ENCODE measurements at regions not wholly inside any gene's neighbourhood (a gene's known extent, or its start where the extent isn't known, plus 50 kb on each side); places are given as distances from the start of the nearest gene placed in this dataset.

GRCh38 chr15:37619358-37620042, 314.9 kb upstream of the TMCO5A start:
- Histone ChIP-seq H3K27ac (no peak overlapping the region), H3K4me1 (no peaks in the 10 kb centered on the region), H3K36me3 (no peaks in the 10 kb centered on the region), H3K27me3 (no peaks in the 10 kb centered on the region), H3K4me3 (no peak overlapping the region), H3K9me3 (no peaks in the 10 kb centered on the region)
- TF ChIP-seq POLR2A (IDR thresholded peaks at IDR 0.05), result no peak
- TF ChIP-seq, protein P1, sequence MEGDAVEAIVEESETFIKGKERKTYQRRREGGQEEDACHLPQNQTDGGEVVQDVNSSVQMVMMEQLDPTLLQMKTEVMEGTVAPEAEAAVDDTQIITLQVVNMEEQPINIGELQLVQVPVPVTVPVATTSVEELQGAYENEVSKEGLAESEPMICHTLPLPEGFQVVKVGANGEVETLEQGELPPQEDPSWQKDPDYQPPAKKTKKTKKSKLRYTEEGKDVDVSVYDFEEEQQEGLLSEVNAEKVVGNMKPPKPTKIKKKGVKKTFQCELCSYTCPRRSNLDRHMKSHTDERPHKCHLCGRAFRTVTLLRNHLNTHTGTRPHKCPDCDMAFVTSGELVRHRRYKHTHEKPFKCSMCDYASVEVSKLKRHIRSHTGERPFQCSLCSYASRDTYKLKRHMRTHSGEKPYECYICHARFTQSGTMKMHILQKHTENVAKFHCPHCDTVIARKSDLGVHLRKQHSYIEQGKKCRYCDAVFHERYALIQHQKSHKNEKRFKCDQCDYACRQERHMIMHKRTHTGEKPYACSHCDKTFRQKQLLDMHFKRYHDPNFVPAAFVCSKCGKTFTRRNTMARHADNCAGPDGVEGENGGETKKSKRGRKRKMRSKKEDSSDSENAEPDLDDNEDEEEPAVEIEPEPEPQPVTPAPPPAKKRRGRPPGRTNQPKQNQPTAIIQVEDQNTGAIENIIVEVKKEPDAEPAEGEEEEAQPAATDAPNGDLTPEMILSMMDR (IDR thresholded peaks at IDR 0.05), result no peak
- no peak for DNase-seq

GRCh38 chr15:37625576-37625975, 308.9 kb upstream of the TMCO5A start:
- H3K9me3 ChIP-seq, result no peaks in the 10 kb centered on the region
- DNase-seq, result no peak
- H3K36me3 ChIP-seq, result no peaks in the 10 kb centered on the region
- TF ChIP-seq POLR2A (IDR thresholded peaks at IDR 0.05), result no peak
- TF ChIP-seq, protein P1 (IDR thresholded peaks at IDR 0.05), result no peak
- no peaks in the 10 kb centered on the region for H3K4me1 ChIP-seq
- no peak overlapping the region for H3K27ac ChIP-seq
- no peaks in the 10 kb centered on the region for H3K27me3 ChIP-seq
- H3K4me3 ChIP-seq, result no peak overlapping the region

DNA sequence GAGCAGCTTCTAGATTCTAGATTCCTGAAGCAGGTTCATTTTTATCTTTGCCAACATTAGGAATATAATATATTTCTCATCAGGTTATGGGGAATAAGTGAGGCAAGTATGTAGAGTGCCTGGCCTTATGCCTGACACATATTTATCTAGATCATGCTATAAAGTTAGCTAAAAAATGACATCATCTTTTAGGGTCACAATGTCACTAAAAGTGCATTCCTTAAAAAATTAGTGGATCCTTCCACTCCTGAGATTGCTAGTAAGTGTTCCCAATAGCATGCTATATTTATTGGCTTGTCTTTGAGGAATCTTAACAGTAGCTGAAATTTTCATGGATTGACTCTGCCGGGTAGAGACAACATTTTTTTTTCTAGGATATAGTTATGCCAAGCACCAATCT, 305.9 kb upstream of the TMCO5A start:
- Histone ChIP-seq H3K9me3 (no peaks in the 10 kb centered on the region), H3K27ac (no peak overlapping the region), H3K27me3 (no peaks in the 10 kb centered on the region), H3K4me1 (no peaks in the 10 kb centered on the region), H3K4me3 (no peak overlapping the region), H3K36me3 (no peaks in the 10 kb centered on the region)
- TF ChIP-seq POLR2A (IDR thresholded peaks at IDR 0.05), result no peak
- TF ChIP-seq, protein P1 (IDR thresholded peaks at IDR 0.05), result no peak
- DNase-seq, result no peak

DNA sequence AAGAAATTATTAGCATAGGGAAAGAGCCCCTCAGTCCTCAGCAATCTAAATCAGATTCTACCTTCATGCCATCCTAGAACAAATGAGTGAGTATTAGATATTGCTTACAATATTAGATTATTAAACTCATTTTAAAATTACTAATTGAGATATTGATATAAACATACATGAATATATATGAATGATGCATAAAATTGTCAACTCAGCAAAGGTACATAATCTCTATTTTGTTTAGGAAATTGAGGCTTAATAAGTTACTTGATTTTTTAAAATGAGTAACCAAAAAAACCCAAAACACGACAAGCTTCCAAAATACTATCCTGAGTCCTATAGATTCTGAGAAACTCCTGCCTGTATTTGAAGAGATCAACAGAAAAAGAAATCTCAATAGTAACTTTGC, 297.7 kb upstream of the TMCO5A start:
- TF ChIP-seq POLR2A (IDR thresholded peaks at IDR 0.05), result no peak
- TF ChIP-seq, protein P1 (IDR thresholded peaks at IDR 0.05), result no peak
- DNase-seq, result no peak
- Histone ChIP-seq H3K27me3 (no peaks in the 10 kb centered on the region), H3K4me1 (no peaks in the 10 kb centered on the region), H3K27ac (no peak overlapping the region), H3K36me3 (no peaks in the 10 kb centered on the region), H3K4me3 (no peak overlapping the region), H3K9me3 (no peaks in the 10 kb centered on the region)

DNA sequence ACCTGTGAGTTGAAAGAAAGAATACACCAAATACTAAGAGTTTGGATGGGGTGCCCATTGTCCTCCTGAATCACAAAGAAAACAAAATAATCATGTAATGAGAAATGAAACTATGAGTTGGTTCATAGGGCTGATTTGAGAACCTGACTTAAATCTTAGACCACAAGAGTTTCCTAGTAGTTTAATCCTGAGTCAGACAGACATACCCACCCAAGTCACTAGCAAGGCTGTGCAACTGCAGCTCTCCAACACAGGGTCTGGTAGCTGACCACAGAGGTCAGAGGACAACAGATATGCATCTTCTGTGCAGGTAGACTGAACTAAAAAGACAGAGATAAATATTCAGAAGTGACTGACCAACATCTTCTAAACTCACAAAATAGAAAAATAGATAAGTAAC, 296.3 kb upstream of the TMCO5A start:
- Histone ChIP-seq H3K27ac (no peak overlapping the region), H3K36me3 (no peaks in the 10 kb centered on the region), H3K9me3 (no peaks in the 10 kb centered on the region), H3K4me1 (no peaks in the 10 kb centered on the region), H3K27me3 (no peaks in the 10 kb centered on the region), H3K4me3 (no peak overlapping the region)
- DNase-seq, result no peak
- TF ChIP-seq POLR2A (IDR thresholded peaks at IDR 0.05), result no peak
- TF ChIP-seq, protein P1 (IDR thresholded peaks at IDR 0.05), result no peak

- no peak overlapping the region for H3K27ac ChIP-seq
- no peaks in the 10 kb centered on the region for H3K36me3 ChIP-seq
- no peak overlapping the region for H3K4me3 ChIP-seq
- no peaks in the 10 kb centered on the region for H3K27me3 ChIP-seq
- no peaks in the 10 kb centered on the region for H3K9me3 ChIP-seq
- TF ChIP-seq, protein P1 (IDR thresholded peaks at IDR 0.05), result no peak
- TF ChIP-seq POLR2A (IDR thresholded peaks at IDR 0.05), result no peak
- H3K4me1 ChIP-seq, result no peaks in the 10 kb centered on the region
- DNase-seq, result no peak
Observed at GRCh38 chr15:37638691-37639090, 295.7 kb upstream of the TMCO5A start.
